Panc1 (cell line): ENCODE measurements at regions not wholly inside any gene's neighbourhood (a gene's known extent, or its start where the extent isn't known, plus 50 kb on each side); places are given as distances from the start of the nearest gene placed in this dataset.
"Not testable (repeated sequence)": the region's sequence is repeated elsewhere in the genome, so short reads cannot be mapped to it uniquely, and the experiment has no call there.

ENCODE experiments used
- ATAC-seq: fragments of 200-7000 bp; cut with Tn5 transposase; 2 replicates; pipeline ENCODE4 v1.9.1; 2020; ENCODE audit warnings: mild to moderate bottlenecking, moderate library complexity
- BruUV-seq: library from RNA; stranded (reverse); fragments of 400-500 nt; replicated peaks from 2 replicates; lab custom pipeline; 2021; lab: Mats Ljungman, UMichigan
- CTCF ChIA-PET: fragments of 300-600 bp; sonication (Branson Sonifier 250); formaldehyde crosslinking; loops from one replicate; lab custom pipeline; 2022; ENCODE audit warnings: antibody characterized with exemption; lab: Charles Lee
- POLR2A ChIA-PET: fragments of 300-600 bp; sonication (Branson Sonifier 250); formaldehyde crosslinking; loops from one replicate; lab custom pipeline; 2022; ENCODE audit warnings: antibody characterized with exemption; lab: Charles Lee
- DNase-seq: peaks from one replicate; pipeline ENCODE4 v3.0.0-alpha.2; 2010; ENCODE audit warnings: low read depth, low spot score
- H3K27ac ChIP-seq: 2 replicates; pipeline ENCODE4 v1.5.1; 2011; ENCODE audit warnings: mild to moderate bottlenecking, low read length, inconsistent platforms
- H3K27me3 ChIP-seq: fragments of 200-500 bp; sonication (Bioruptor generic); 2 replicates; pipeline ENCODE4 v1.6.0; 2014; ENCODE audit warnings: low read length, inconsistent platforms; ENCODE audit not compliant: control insufficient read depth, insufficient read depth
- H3K36me3 ChIP-seq: fragments of 200-500 bp; sonication (Bioruptor generic); 2 replicates; pipeline ENCODE4 v1.5.1; 2014; ENCODE audit warnings: inconsistent platforms, mild to moderate bottlenecking, low read length, moderate library complexity; ENCODE audit not compliant: control insufficient read depth, insufficient read depth
- H3K4me1 ChIP-seq: 2 replicates; pipeline ENCODE4 v1.5.1; 2011; ENCODE audit warnings: inconsistent platforms, mild to moderate bottlenecking, low read length, moderate library complexity; ENCODE audit not compliant: control insufficient read depth, insufficient read depth
- H3K4me3 ChIP-seq, 2 experiments: 2 replicates each; pipeline ENCODE4 v1.5.1; 2011 to 2012; ENCODE audit warnings: low read depth in 2 of 2, low read length in 2 of 2, mild to moderate bottlenecking in 2 of 2, inconsistent platforms in 1 of 2, moderate library complexity in 1 of 2
- H3K9me3 ChIP-seq: fragments of 200-500 bp; sonication (Bioruptor generic); 2 replicates; pipeline ENCODE4 v1.5.1; 2014; ENCODE audit warnings: low read depth, mild to moderate bottlenecking, inconsistent platforms, low read length, moderate library complexity; ENCODE audit not compliant: control insufficient read depth, insufficient read depth
- POLR2AphosphoS5 ChIP-seq: IDR thresholded peaks from 2 replicates; pipeline ENCODE4 v1.6.1; 2012; ENCODE audit warnings: mild to moderate bottlenecking, low read depth, low read length, moderate library complexity
- SIN3A ChIP-seq: IDR thresholded peaks from 2 replicates; pipeline ENCODE4 v1.6.1; 2012; ENCODE audit warnings: low read depth, mild to moderate bottlenecking, low read length, moderate library complexity, borderline replicate concordance; ENCODE audit not compliant: insufficient read depth
- TCF7L2 ChIP-seq: IDR thresholded peaks from 2 replicates; pipeline ENCODE4 v1.6.1; 2011; ENCODE audit warnings: mild to moderate bottlenecking, low read depth, low read length, inconsistent platforms
- in situ Hi-C: cut with HindIII; loops from 2 replicates; pipeline ENCODE4 v1.10.0; 2016; ENCODE audit warnings: low sequenced_read_pairs, low pct_unique_long_range_greater_than_20kb
- intact Hi-C: fragments of 100-400 bp; cut with micrococcal nuclease; formaldehyde crosslinking; loops from one replicate; pipeline ENCODE4 v1.10.0; 2022; ENCODE audit not compliant: unreplicated experiment
- TF ChIP-seq, protein P1 (sequence below), 2 experiments: IDR thresholded peaks; 2 replicates each; pipeline ENCODE4 v1.6.1; 2011 to 2012; ENCODE audit warnings: low read depth in 2 of 2, control low read depth in 1 of 2, low read length in 1 of 2, mild to moderate bottlenecking in 1 of 2, moderate library complexity in 1 of 2; ENCODE audit not compliant: insufficient read depth in 1 of 2
- TF ChIP-seq, protein P2 (sequence below): fragments of 450-650 bp; IDR thresholded peaks from 2 replicates; pipeline ENCODE4 v1.5.1; 2017; ENCODE audit warnings: mild to moderate bottlenecking

DNA sequence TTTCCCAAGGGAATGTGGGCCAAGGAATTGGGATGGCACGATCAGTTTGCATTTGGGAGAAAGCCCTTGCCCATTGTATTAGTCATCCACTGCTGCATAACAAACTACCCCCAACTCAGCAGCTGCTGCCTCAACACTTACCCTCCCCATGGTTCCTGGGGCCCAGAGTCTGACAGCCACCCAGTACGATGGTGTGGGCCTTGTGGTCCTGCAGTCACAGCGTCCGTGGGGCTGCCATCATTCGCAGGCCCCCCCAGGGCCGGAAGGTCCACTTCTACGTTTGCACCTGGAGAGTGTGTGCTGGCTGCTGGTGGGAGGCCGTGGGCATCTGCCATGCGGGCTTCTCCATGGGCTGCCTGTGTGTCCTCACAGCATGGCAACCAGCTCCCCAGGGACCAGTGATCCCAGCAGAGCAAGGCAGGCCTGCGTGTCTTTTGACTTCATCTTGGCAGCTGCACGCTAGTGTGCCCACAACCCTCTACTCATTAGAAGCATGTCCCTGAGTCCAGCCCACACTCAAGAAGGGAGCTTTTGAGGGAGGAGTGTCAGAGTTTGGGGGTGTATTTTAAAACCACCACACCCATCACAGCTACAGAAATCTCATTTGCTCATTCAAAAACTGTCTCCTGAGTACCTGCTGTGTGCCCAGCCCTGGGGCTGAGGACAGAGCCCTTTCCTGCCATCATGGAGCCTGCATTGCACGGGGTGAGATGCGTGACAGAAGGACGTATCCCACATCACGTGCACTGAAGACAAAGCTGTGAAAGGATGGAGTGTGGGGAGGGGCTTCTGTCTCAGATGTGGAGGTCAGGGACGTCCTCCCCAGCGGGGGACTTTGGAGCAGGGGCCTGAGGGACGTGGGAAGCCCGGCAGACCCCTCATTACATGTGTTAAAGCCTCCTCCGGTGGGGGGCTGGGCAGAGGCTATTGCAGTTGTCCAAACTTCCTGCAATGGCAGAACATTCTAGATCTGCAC, 185.0 kb upstream of the ZNF469 start:
- intact Hi-C loops, result no loop called here

DNA sequence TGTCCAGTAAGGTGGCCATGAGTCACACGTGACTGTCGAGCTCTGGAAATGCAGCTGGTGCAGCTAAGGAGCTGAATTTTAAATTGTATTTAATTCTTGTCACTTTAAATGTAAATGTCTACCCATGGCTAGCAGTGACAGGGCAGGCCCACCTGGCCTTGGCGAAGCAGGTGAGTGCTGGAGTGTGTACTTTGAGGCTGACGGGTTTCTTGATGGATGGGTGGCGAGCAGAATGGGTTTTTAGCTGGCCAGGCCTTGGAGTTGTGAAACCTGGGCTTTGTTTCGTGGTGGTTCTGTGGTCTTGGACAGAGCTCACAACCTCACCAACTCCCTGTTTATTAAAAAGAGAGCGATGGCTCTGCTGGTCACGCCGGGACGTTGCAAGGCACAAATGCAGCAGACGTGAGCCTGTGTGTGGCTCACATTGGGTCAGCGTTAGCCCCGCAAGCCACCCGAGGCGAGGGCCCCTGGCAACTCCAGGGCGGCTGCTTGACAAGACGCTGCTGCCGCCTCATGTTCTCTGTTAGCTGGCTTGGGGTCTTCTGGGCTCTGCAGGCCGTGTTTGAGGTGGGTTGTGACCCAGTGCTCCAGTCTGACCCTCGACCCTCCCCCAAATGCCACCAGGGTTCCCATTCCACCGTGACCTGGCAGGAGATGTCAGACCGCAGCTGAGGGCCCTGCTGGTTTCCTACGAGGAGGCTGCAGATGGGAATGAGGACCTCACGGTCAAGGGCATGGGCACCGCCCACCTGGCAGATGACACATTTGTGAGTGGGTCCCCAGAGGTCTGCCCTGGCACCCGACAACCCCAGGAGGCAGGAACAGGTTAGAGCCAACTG, 184.1 kb upstream of the ZNF469 start:
- H3K27ac ChIP-seq, intact Hi-C loops, CTCF ChIA-PET: not testable (repeated sequence)

More for the DNA sequence above, 185.0 kb upstream of the ZNF469 start:
- H3K27ac ChIP-seq, result no peak overlapping the region
- ATAC-seq (no peak), DNase-seq (no peak)
- H3K4me3 ChIP-seq, result no peak overlapping the region
- TF ChIP-seq, protein P1, sequence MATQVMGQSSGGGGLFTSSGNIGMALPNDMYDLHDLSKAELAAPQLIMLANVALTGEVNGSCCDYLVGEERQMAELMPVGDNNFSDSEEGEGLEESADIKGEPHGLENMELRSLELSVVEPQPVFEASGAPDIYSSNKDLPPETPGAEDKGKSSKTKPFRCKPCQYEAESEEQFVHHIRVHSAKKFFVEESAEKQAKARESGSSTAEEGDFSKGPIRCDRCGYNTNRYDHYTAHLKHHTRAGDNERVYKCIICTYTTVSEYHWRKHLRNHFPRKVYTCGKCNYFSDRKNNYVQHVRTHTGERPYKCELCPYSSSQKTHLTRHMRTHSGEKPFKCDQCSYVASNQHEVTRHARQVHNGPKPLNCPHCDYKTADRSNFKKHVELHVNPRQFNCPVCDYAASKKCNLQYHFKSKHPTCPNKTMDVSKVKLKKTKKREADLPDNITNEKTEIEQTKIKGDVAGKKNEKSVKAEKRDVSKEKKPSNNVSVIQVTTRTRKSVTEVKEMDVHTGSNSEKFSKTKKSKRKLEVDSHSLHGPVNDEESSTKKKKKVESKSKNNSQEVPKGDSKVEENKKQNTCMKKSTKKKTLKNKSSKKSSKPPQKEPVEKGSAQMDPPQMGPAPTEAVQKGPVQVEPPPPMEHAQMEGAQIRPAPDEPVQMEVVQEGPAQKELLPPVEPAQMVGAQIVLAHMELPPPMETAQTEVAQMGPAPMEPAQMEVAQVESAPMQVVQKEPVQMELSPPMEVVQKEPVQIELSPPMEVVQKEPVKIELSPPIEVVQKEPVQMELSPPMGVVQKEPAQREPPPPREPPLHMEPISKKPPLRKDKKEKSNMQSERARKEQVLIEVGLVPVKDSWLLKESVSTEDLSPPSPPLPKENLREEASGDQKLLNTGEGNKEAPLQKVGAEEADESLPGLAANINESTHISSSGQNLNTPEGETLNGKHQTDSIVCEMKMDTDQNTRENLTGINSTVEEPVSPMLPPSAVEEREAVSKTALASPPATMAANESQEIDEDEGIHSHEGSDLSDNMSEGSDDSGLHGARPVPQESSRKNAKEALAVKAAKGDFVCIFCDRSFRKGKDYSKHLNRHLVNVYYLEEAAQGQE (IDR thresholded peaks at IDR 0.05; ENCODE audit: insufficient read depth in 1 of 2, low read depth in 2 of 2, low read length in 1 of 2), result no peak
- TF ChIP-seq SIN3A (no peak), TCF7L2 (no peak), POLR2AphosphoS5 (no peak)
- TF ChIP-seq, protein P2, sequence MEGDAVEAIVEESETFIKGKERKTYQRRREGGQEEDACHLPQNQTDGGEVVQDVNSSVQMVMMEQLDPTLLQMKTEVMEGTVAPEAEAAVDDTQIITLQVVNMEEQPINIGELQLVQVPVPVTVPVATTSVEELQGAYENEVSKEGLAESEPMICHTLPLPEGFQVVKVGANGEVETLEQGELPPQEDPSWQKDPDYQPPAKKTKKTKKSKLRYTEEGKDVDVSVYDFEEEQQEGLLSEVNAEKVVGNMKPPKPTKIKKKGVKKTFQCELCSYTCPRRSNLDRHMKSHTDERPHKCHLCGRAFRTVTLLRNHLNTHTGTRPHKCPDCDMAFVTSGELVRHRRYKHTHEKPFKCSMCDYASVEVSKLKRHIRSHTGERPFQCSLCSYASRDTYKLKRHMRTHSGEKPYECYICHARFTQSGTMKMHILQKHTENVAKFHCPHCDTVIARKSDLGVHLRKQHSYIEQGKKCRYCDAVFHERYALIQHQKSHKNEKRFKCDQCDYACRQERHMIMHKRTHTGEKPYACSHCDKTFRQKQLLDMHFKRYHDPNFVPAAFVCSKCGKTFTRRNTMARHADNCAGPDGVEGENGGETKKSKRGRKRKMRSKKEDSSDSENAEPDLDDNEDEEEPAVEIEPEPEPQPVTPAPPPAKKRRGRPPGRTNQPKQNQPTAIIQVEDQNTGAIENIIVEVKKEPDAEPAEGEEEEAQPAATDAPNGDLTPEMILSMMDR, result no peak
- ChIA-PET CTCF (no interaction called here), POLR2A (no interaction called here)
- in situ Hi-C loops, result no loop called here
- no peaks in the 10 kb centered on the region for H3K9me3 ChIP-seq
- no peaks in the 10 kb centered on the region for H3K36me3 ChIP-seq
- H3K4me1 ChIP-seq, result no peaks in the 10 kb centered on the region
- H3K27me3 ChIP-seq, result no peaks in the 10 kb centered on the region
- no TSS peak for BruUV-seq

DNA sequence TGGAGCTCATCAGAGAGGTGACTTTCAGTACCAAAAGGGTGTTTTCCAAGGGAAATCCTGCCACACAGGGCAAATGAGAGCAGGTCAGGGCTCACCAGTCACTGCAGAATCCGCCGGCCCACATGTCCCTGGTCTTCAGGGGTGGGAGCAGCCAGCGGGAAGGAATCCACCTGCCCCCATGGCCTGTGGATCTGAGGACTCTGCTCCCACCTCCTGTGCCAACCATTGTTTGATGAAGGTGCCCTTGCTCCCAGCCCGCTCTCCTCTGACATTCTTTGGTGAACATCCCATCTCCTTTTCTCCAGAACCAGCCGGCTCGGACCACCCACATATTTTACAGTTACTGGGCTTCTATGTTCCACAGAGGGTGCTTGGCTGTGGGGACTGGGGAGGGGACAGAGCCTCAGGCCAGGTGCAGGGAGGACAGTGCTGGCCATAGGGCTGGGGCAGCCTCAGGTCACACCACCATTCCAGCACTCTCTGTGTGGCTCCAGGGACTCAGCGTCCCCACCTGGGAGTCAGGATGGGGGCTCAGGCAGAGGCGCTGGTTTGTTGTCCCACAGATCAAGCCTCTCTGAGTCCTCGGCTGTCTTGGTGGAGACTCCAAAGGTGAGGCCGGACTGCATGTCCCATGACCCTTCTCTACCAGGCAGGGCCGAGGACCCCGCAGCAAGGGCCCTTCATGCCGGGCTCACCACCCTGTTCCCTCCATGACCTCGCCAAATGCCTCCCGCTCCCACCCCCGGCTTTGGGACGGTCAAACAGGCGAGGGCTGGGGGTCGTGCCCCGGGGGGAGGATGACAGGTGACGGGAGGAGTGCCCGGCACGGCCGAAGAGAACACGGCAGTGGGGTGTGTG, 183.2 kb upstream of the ZNF469 start:
- H3K27ac ChIP-seq, POLR2A ChIA-PET, H3K27me3 ChIP-seq, DNase-seq, ATAC-seq, H3K9me3 ChIP-seq, intact Hi-C loops, in situ Hi-C loops, BruUV-seq, H3K4me3 ChIP-seq, H3K36me3 ChIP-seq, H3K4me1 ChIP-seq, CTCF ChIA-PET: not testable (repeated sequence)

More for the DNA sequence above, 184.1 kb upstream of the ZNF469 start:
- DNase-seq, in situ Hi-C loops, H3K4me1 ChIP-seq, H3K27me3 ChIP-seq, H3K4me3 ChIP-seq, H3K9me3 ChIP-seq, H3K36me3 ChIP-seq, POLR2A ChIA-PET, BruUV-seq, ATAC-seq: not testable (repeated sequence)

DNA sequence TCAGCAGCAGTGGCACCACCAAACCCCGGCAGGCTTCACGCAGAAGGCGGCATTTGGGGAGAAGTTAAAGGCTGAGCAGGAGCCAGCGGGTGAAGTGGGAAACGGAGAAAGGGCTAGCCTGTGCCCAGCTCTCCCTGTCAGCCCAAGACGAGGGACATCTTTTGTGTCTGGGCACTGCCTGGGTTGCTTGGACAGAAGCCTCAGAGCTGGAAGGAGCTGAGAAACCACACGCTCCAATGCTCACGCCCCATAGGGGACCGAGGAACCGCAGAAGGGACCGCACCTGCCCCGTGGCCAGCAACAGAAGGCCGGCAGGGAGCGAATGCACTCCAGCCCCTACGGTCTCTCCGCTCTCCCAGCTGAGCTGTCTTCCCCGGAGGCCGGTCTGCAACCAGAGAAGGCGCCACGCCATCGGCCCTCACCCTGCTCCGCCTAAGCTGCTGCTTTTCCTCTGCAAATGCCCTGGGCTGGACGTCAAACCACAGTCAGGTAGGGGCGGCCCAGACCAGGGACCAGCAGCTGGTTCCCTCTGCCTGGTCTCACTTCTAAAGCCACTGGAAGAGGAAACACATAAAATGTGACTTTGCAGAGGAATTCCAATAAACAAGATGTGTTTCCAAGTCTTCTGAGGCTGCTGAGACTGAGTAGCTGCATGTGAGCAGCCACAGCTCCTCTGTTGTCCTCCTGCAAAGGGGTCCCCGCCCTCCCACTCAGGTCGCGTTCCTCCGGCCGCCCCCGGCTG, 182.4 kb upstream of the ZNF469 start:
- CTCF ChIA-PET, BruUV-seq, H3K4me1 ChIP-seq, ATAC-seq, H3K9me3 ChIP-seq, intact Hi-C loops, DNase-seq, POLR2A ChIA-PET, in situ Hi-C loops, H3K27me3 ChIP-seq, H3K4me3 ChIP-seq, H3K36me3 ChIP-seq, H3K27ac ChIP-seq: not testable (repeated sequence)
